ENCODE measurements at regions not wholly inside any gene's neighbourhood (a gene's known extent, or its start where the extent isn't known, plus 50 kb on each side); places are given as distances from the start of the nearest gene placed in this dataset.
"Not testable (repeated sequence)": the region's sequence is repeated elsewhere in the genome, so short reads cannot be mapped to it uniquely, and the experiment has no call there.

DNA sequence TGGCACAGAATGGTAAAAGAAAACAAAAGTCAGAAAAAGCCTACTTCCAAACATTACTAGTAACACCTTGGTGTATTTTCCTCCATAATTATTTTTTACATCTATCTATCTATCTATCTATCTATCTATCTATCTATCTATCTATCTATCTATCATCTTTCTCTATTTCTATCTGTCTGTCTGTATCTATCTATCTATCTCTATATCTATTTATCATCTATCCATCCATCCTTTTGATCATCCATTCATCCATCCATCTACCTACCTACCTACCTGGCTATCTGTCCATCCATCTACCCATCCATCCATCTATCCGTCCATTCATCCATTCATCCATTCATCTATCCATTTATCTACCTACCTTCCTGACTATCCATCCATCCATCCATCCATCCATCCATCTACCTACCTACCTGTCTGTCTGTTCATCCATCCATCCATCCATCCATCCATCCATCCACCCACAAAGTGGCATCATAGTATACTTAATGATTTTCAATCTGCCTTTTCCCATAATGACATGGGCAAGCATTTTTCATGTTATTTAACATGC lies 121.9 kb upstream of the NEK6 start:
- 94% methylated on average over 1 of the region's 1 CpG for WGBS (ENCODE audit: insufficient coverage)
- no peaks in the 10 kb centered on the region for H3K27me3 ChIP-seq (ENCODE audit: control insufficient read depth, insufficient read depth, low read length)
- H3K36me3 ChIP-seq (ENCODE audit: control insufficient read depth, insufficient read depth, low read length), result no peaks in the 10 kb centered on the region
- H3K9me3 ChIP-seq (ENCODE audit: control insufficient read depth, insufficient read depth, low read length), result no peaks in the 10 kb centered on the region
- no peaks in the 10 kb centered on the region for H3K4me1 ChIP-seq (ENCODE audit: control insufficient read depth, insufficient read depth, low read length)
- H3K4me3 ChIP-seq (ENCODE audit: low read depth, low read length), result no peak overlapping the region
- no peak for DNase-seq (ENCODE audit: low read depth in 4 of 6, low spot score in 6 of 6)
- H3K27ac ChIP-seq (ENCODE audit: low read depth, low read length), result no peak overlapping the region

DNA sequence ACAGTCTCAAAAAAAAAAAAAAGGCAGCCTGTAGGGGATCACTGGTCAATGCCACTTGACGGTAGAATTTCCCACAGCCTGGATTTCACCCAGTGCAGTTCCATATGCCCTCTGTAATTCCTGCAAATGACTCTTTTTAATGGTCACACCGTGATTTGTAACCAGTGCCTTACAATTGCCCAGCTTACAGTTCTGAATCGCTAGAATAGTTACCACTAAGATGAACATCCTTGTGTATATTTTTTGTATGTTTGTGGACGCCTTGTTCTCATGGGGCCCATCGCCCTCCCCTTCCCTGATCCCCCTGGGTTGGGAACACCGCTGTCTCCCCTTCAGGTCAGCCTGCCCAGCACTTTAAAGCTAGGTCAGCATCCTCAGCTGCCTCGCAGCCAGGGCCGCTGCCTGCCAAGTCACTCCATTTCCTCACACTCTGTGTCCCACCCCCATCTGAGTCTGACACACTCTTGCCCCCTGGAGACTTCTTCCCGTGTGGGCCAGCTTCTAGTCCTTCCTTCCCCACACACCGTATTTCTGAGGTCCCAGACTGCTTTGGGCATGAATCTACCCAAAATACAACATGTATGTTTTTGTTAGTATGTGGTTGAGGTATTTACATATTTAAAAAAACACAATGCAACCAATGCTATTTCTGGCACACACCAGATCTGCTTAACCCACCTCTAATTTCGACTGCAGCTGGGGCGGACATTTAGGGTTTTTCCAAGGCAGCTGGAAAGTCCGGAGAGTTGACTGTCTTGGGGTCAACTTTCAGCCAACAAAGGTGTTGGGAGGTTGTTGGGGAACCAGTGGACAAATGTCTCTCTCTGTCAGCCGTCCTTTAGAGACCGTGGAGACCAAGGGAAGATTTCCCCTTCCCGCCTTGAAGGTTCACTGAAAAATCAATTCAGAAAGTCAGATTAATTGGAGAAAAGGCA lies 120.5 kb upstream of the NEK6 start:
- H3K36me3 ChIP-seq (ENCODE audit: control insufficient read depth, insufficient read depth, low read length), result no peaks in the 10 kb centered on the region
- no peak for DNase-seq (ENCODE audit: low read depth in 4 of 6, low spot score in 6 of 6)

DNA sequence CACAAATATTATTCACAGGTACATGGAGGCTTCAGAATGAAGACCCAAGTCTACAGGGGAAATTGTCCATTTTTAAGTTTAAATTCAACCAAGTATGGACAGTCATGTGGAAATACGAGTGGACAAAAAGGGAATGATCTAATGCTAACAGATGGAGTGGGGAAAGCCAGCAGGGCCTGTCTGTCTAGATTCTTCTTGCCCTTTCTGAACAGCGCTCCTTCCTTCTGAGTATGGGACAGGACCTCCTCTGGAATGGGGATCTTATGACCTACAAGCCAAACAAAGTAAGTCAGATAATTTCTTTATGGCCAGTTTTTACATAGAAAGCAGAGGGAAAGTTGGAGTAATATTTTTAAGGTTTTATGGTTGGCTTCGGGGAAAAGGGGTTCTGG lies 119.8 kb upstream of the NEK6 start:
- Histone ChIP-seq H3K27me3 (ENCODE audit: control insufficient read depth, insufficient read depth, low read length) (no peaks in the 10 kb centered on the region), H3K9me3 (ENCODE audit: control insufficient read depth, insufficient read depth, low read length) (no peaks in the 10 kb centered on the region), H3K27ac (ENCODE audit: low read depth, low read length) (no peak overlapping the region), H3K4me3 (ENCODE audit: low read depth, low read length) (no peak overlapping the region), H3K4me1 (ENCODE audit: control insufficient read depth, insufficient read depth, low read length) (no peaks in the 10 kb centered on the region), H3K36me3 (ENCODE audit: control insufficient read depth, insufficient read depth, low read length) (no peaks in the 10 kb centered on the region)
- WGBS (ENCODE audit: insufficient coverage), result 94% methylated on average over 3 of the region's 3 CpGs
- DNase-seq (ENCODE audit: low read depth in 4 of 6, low spot score in 6 of 6), result no peak

More for the DNA sequence above, 120.5 kb upstream of the NEK6 start:
- Histone ChIP-seq H3K4me3 (ENCODE audit: low read depth, low read length) (no peak overlapping the region), H3K27me3 (ENCODE audit: control insufficient read depth, insufficient read depth, low read length) (no peaks in the 10 kb centered on the region), H3K27ac (ENCODE audit: low read depth, low read length) (no peak overlapping the region), H3K4me1 (ENCODE audit: control insufficient read depth, insufficient read depth, low read length) (no peaks in the 10 kb centered on the region), H3K9me3 (ENCODE audit: control insufficient read depth, insufficient read depth, low read length) (no peaks in the 10 kb centered on the region)
- WGBS (ENCODE audit: insufficient coverage), result 80% methylated on average over 5 of the region's 16 CpGs

DNA sequence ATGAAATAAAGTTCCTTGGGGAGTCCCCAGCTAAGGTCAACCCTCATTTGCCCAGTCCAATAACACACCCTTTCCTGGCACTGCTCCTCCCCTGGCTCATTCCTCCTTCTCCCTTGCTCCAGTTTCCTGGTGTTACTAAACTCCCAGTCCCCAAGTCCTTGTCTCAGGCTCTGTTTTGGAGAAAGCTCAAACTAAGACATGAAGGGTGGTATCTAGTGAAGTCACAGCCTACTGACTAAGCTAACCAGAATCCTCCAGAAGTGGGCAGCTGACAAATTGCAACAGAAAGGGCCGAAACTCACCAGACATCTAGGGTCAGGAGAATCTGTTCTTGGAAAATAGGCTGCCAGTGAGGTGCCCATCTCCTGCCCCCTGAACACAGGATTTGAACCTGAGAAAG lies 118.7 kb upstream of the NEK6 start:
- Histone ChIP-seq H3K27me3 (ENCODE audit: control insufficient read depth, insufficient read depth, low read length) (no peaks in the 10 kb centered on the region), H3K4me3 (ENCODE audit: low read depth, low read length) (no peak overlapping the region), H3K27ac (ENCODE audit: low read depth, low read length) (no peak overlapping the region), H3K9me3 (ENCODE audit: control insufficient read depth, insufficient read depth, low read length) (no peaks in the 10 kb centered on the region), H3K36me3 (ENCODE audit: control insufficient read depth, insufficient read depth, low read length) (no peaks in the 10 kb centered on the region), H3K4me1 (ENCODE audit: control insufficient read depth, insufficient read depth, low read length) (no peaks in the 10 kb centered on the region)
- 80% methylated on average over 1 of the region's 1 CpG for WGBS (ENCODE audit: insufficient coverage)
- no peak for DNase-seq (ENCODE audit: low read depth in 4 of 6, low spot score in 6 of 6)

DNA sequence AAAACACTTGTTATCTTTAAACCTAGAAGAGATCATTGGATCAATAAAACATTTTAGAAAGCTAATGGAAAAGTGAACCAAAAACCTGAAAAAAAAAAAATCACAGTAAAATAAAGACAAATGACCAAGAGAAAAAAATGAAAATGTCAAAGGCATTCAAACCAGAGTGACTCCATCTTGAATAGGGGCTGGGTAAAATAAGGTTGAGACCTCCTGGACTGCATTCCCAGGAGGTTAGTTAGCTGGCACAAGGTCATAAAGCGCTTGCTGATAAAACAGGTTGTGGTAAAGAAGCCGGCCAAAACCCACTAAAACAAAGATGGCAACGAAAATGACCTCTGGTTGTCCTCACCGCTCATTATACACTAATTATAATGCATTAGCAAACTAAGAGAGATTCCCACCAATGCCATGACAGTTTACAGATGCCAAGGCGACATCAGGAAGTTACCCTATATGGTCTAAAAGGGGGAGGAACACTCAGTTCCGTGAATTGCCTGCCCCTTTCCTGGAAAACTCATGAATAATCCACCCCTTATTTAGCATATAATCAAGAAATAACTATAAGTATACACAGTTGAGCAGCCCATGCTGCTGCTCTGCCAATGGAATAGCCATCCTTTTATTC lies 116.7 kb upstream of the NEK6 start:
- H3K4me1 ChIP-seq (ENCODE audit: control insufficient read depth, insufficient read depth, low read length), result no peaks in the 10 kb centered on the region
- H3K27ac ChIP-seq (ENCODE audit: low read depth, low read length), result no peak overlapping the region
- DNase-seq (ENCODE audit: low read depth in 4 of 6, low spot score in 6 of 6), result no peak
- H3K36me3 ChIP-seq (ENCODE audit: control insufficient read depth, insufficient read depth, low read length), result no peaks in the 10 kb centered on the region
- H3K4me3 ChIP-seq (ENCODE audit: low read depth, low read length), result no peak overlapping the region
- WGBS (ENCODE audit: insufficient coverage), result 100% methylated on average over 1 of the region's 6 CpGs
- H3K27me3 ChIP-seq (ENCODE audit: control insufficient read depth, insufficient read depth, low read length), result no peaks in the 10 kb centered on the region
- no peaks in the 10 kb centered on the region for H3K9me3 ChIP-seq (ENCODE audit: control insufficient read depth, insufficient read depth, low read length)

DNA sequence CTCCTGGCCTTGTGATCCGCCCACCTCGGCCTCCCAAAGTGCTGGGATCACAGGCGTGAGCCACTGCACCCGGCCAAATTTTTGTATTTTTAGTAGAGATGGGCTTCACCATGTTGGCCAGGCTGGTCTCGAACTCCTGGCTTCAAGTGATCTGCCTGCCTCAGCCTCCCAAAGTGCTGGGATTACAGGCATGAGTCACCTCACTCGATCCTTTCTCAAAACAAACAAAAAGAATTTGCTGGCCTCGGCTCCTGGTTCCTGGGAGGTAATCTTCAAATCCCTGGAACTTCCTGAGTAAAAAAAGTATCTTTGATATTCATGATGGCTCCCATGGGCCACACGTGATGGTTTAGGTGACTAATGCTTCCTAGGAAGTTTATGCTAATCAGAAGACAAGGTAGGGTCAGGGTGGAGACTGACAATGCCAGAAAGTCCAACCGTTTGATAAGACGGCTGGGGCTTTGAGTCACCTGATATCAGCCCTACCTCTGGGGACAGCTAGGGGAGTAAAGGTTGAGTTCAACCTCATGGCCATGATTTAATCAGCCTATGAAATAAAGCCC lies 113.1 kb upstream of the NEK6 start:
- H3K9me3 ChIP-seq (ENCODE audit: control insufficient read depth, insufficient read depth, low read length); H3K4me1 ChIP-seq (ENCODE audit: control insufficient read depth, insufficient read depth, low read length); DNase-seq (ENCODE audit: low read depth in 4 of 6, low spot score in 6 of 6); H3K36me3 ChIP-seq (ENCODE audit: control insufficient read depth, insufficient read depth, low read length); H3K27ac ChIP-seq (ENCODE audit: low read depth, low read length); H3K27me3 ChIP-seq (ENCODE audit: control insufficient read depth, insufficient read depth, low read length); H3K4me3 ChIP-seq (ENCODE audit: low read depth, low read length): not testable (repeated sequence)
- 79% methylated on average over 8 of the region's 10 CpGs for WGBS (ENCODE audit: insufficient coverage)

DNA sequence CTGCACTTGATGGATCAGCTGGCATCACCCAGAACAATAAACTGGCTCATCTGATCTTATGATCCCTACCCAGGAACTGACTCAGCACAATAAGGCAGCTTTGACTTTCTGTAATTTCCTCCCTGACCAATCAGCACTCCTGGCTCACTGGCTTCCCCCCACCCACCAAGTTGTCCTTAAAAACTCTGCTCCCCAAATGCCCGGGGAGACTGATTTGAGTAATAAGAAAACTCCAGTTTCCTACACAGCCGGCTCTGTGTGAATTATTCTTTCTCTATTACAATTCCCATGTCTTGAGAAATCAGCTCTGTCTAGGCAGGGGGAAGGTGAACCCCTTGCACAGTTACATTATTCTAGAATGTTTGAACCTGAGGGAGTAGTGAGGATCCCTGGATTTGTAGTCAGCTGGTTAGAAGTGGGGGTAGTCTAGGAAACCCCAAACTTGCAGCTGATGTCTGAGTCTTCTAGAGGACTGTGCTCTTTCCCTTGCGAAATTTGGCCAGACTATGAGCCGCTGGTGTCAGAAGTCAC lies 111.7 kb upstream of the NEK6 start:
- no peak for DNase-seq (ENCODE audit: low read depth in 4 of 6, low spot score in 6 of 6)
- Histone ChIP-seq H3K4me3 (ENCODE audit: low read depth, low read length) (no peak overlapping the region), H3K4me1 (ENCODE audit: control insufficient read depth, insufficient read depth, low read length) (no peaks in the 10 kb centered on the region), H3K9me3 (ENCODE audit: control insufficient read depth, insufficient read depth, low read length) (no peaks in the 10 kb centered on the region), H3K36me3 (ENCODE audit: control insufficient read depth, insufficient read depth, low read length) (no peaks in the 10 kb centered on the region), H3K27me3 (ENCODE audit: control insufficient read depth, insufficient read depth, low read length) (peaks cover 5% of the 10 kb centered on the region), H3K27ac (ENCODE audit: low read depth, low read length) (no peak overlapping the region)
- WGBS (ENCODE audit: insufficient coverage), result 80% methylated on average over 1 of the region's 4 CpGs

DNA sequence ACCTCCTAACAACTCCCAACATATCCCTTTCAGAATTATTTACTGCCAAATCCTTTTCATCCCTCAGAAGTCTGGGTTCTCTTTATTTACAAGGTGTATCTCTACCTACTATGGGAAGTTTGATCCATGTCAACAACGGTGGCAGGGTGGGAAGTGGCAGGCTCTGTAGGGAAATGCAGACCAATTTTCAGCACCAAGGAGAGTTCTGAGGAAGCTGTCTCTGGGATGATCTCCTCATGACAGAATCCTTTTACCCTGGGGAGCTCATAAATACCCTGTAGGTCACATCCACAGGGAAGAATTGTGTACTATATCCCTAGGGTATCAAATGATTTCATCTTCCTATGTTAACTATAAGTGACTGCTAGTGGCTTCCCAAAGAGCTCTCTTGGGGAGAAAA lies 107.8 kb upstream of the NEK6 start:
- Histone ChIP-seq H3K36me3 (ENCODE audit: control insufficient read depth, insufficient read depth, low read length) (no peaks in the 10 kb centered on the region), H3K27ac (ENCODE audit: low read depth, low read length) (no peak overlapping the region), H3K27me3 (ENCODE audit: control insufficient read depth, insufficient read depth, low read length) (peaks cover 13% of the 10 kb centered on the region), H3K4me1 (ENCODE audit: control insufficient read depth, insufficient read depth, low read length) (no peaks in the 10 kb centered on the region), H3K4me3 (ENCODE audit: low read depth, low read length) (no peak overlapping the region), H3K9me3 (ENCODE audit: control insufficient read depth, insufficient read depth, low read length) (no peaks in the 10 kb centered on the region)
- no CpG with 5 or more reads among the region's 1 CpG for WGBS (ENCODE audit: insufficient coverage)
- DNase-seq (ENCODE audit: low read depth in 4 of 6, low spot score in 6 of 6), result no peak

DNA sequence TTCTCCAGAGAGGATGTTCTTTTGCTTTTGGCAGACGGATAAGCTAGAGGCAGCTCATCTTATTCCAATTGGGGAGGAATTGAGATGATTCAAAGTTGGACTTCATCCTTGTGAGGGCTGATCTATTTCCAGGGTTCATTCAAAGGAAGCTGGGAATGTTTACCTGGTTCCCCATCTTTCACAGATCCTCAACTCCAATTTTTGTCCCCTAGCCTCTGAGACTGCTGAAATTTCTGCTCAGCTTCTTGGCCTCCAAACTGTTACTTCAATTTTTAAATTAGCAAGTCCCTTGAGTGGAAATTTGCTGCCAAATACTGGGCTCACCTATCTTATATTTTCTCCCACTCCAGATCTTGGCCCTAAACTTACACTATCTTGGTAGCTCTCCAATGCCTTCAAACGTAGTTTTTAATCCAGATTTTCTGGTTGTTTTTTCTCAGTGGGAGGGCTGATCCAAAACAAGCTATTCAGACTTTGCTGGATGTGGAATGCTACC lies 93.9 kb upstream of the NEK6 start:
- 83% methylated on average over 1 of the region's 2 CpGs for WGBS (ENCODE audit: insufficient coverage)
- H3K27ac ChIP-seq (ENCODE audit: low read depth, low read length), result no peak overlapping the region
- H3K36me3 ChIP-seq (ENCODE audit: control insufficient read depth, insufficient read depth, low read length), result no peaks in the 10 kb centered on the region

More for the DNA sequence above, 93.9 kb upstream of the NEK6 start:
- Histone ChIP-seq H3K27me3 (ENCODE audit: control insufficient read depth, insufficient read depth, low read length) (no peaks in the 10 kb centered on the region), H3K9me3 (ENCODE audit: control insufficient read depth, insufficient read depth, low read length) (no peaks in the 10 kb centered on the region), H3K4me3 (ENCODE audit: low read depth, low read length) (no peak overlapping the region), H3K4me1 (ENCODE audit: control insufficient read depth, insufficient read depth, low read length) (no peaks in the 10 kb centered on the region)
- peak in 1 of 6 donors; percentile 73 for DNase-seq (ENCODE audit: low read depth in 4 of 6, low spot score in 6 of 6)

Data from spinal cord (tissue), 9 donors.